HG03064 (cell line): ENCODE measurements at regions not wholly inside any gene's neighbourhood (a gene's known extent, or its start where the extent isn't known, plus 50 kb on each side); places are given as distances from the start of the nearest gene placed in this dataset.
"Not testable (repeated sequence)": the region's sequence is repeated elsewhere in the genome, so short reads cannot be mapped to it uniquely, and the experiment has no call there.

Experiments used
- ATAC-seq: cut with Tn5 transposase; IDR thresholded peaks from one replicate; pipeline ENCODE4 v1.9.1; 2021; ENCODE audit warnings: low read depth; ENCODE audit not compliant: unreplicated experiment

DNA sequence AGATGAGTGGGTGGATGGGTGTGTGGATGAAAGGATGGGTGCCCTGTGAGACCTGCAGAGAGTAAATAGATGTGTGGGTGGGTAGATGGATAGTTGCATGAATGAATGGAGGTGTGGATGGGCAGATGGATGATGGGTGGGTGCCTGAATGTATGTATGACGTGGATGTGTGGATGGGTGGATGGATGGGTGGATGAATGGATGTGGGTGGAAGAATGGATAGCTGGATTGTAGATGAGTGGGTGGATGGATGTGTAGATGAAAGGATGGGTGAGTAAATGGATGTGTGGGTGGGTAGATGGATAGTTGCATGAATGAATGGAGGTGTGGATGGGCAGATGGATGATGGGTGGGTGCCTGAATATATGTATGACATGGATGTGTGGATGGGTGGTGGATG, 374.7 kb downstream of the BRD1 start:
- ATAC-seq, result not testable (repeated sequence)

DNA sequence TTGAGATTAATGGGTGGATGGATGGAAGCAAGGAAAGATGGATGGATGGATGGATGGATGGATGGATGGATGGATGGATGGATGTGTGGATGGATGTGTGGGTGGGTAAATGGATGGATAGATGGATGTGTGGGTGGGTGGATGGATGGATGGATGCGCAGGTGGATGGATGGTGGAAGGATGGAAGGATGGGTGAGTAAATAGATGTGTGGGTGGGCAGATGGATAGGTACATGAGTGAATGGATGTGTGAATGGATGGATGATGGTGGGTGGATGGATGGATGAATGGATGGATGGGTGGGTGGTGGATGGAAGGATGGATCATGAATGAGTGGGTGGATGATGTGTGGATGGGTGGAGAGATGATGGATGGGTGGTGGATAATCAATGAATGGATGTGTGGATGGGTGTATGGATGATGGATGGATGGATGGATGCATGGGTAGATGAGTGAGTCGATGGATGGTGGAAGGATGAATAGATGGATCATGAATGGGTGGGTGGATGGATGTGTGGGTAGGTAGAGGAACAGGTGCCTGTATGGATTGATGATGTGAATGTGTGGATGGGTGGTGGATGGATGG, 375.2 kb downstream of the BRD1 start:
- ATAC-seq, result no peak

DNA sequence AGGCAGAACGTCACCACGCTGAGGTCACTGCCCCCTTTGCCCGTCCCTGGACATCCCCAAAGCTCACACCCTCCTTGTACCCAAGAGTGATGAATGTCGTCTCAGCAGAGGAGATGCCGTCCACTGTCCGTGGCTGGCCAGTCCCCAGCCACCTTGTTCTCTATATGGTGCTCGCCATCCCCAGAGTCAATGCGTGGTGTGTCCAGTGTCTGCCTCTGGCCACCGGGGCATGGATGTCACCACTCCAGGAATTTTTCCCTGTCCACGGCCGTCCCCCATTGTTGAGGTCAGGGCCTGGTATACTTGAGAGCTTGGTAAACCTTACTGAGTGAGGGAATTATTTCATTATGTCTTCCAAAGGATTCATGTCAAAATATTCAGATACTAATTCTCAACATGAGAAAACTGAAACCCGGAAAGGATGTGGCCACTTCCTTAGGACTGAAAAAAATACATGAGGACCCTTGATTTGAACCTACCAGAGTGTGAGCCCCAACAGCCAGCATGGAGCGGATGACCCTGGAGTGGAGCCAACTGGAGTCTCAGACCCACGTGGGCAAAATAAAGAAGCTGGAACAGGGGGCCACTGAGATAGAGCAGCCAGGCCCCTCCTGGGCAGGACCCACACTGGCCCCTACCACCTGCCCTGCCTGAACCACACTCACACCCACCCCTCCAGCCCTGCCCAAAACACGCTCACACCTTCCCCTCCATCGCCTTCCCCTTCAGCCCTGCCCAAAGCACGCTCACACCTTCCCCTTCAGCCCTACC, 376.4 kb downstream of the BRD1 start:
- ATAC-seq, result no peak

GRCh38 chr22:49450498-49450897, 377.2 kb downstream of the BRD1 start:
- no peak for ATAC-seq

GRCh38 chr22:49449811-49450446, 377.7 kb downstream of the BRD1 start:
- ATAC-seq, result no peak

GRCh38 chr22:49449377-49449776, 378.3 kb downstream of the BRD1 start:
- no peak for ATAC-seq

GRCh38 chr22:49448526-49448925, 379.1 kb downstream of the BRD1 start:
- ATAC-seq, result no peak

DNA sequence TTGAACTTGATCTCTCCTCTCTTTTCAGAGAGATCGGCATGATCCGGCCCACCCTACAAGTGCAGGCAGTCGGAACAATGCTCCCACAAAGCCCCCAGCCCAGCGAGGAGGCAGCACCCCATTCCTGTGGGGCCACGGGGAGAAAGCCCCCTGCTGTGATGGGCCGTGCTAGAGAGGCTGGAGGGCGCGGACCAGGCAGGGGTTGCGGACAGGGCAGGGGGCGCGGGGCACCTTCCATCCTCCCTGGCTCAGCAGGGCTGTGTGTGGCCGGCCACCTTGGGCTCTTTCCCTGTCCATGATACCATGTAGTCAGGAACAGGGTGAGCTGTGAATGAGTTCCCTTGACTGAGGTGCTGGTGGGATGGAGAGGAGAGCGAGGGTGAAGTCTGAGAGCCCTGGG, 379.8 kb downstream of the BRD1 start:
- ATAC-seq, result no peak

DNA sequence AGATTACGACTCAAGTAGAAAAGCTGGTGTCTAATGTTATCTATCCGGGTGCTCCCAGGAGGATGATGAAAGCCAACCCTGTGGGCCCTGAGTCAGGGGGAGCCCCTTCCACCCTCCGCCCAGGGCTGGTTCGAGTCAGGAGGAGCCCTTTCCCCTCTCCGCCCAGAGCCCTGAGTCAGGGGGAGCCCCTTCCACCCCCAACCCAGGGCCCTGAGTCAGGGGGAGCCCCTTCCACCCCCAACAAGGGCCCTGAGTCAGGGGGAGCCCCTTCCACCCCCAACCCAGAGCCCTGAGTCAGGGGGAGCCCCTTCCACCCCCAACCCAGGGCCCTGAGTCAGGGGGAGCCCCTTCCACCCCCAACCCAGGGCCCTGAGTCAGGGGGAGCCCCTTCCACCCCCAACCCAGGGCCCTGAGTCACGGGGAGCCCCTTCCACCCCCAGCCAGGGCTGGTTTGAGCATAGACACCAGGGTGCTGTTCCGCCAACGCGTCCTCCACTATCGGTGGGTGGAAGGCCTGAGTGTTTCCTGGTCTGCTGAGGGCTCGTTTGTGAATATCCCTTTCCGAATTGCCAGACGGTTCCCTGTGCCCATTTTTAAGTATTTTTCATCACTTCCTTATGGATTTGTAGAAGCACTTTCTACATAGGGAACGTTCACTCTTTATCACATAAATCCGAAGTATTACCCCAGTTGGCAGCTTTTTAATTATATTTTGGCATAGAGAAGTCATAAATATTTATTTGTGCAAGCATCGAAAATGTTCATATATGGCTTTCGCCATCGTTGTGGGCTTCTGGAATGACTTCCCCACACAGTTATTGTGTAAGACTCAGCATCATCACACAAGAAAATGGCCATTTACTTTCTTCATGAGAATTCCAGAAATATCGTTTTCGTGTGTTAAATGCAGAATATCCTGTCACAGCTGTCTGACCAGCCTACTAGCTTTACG, 380.6 kb downstream of the BRD1 start:
- ATAC-seq, result no peak

GRCh38 chr22:49446145-49446758, 381.4 kb downstream of the BRD1 start:
- ATAC-seq, result no peak

- no peak for ATAC-seq
These were observed 382.9 kb downstream of the BRD1 start for GRCh38 chr22:49444781-49445180.

DNA sequence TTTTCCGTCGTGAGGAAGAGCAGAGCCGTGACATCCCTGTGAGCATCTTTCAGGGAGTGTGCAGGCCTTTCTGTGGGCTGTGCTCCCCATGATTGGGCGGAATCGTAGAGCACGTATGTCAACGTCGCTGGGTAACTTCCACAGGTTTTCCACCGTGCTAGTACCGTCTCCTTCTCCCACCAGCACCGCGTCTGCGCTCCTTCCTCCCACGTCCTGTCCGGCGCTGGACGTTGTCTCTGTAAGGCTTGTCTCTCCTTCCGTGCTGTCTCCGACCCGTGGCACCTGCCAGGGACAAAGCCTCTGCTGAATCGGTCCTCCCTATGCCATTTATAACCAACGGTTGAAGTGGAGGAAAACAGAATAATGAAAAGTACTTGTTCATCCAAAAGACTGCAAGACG, 386.7 kb downstream of the BRD1 start:
- ATAC-seq, result no peak

DNA sequence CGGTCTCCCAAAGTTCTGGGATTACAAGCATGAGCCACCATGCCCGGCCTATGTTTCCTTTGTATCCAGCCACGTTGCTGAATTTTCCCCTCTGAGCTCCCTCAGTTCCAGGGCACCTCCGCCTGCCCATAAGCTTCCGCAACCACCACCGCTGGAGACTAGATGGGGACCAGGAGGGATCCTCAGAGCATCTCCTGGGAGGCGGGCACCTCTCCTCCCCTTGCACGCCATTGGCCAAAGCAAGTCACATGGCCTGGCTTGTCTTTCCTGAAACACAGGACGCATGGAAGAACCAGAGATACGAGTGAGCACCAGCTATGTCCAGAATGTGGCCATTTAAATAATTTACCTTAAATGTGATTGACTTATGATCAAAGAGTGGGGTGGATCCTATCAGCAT, 388.3 kb downstream of the BRD1 start:
- ATAC-seq, result no peak

DNA sequence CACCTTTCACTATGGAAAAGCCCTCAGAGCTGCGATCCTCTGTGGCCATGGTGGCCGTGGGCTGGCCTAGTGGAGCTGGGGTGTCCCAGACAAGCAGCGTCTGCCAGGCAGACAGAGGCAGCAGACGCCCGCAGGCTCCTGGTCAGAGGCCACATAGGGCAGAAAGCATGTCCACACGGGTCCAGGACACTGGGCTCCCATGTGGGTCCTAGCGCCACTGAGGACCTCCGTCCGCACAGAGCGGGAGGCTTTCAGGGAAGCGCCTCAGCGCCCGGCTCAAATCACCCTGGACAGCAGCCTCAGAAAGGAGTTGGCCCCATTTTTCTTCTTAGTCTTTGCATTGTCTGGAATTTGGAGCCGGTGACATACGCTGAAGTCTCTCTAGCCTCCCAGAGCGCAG, 389.7 kb downstream of the BRD1 start:
- ATAC-seq, result no peak

GRCh38 chr22:49437356-49437755, 390.3 kb downstream of the BRD1 start:
- ATAC-seq, result no peak

DNA sequence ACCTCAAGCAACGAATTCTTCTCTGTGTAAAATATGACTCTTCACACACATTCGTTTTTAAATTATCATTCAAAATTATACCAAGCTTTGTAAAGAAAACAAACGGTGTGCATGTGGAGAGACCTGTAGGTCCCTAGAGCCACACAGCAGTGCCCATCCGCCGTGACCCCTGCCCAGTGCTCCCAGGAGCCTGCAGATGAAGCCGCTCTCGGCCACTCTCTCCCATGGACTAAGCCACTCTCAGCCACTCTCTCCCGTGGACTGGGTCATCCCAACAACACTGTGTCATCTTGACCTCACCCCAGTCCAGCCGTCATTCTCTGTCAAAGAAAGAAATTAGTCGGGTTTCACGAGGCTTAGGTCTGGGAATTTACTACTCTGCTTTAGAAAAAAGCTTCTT, 391.6 kb downstream of the BRD1 start:
- ATAC-seq, result no peak

DNA sequence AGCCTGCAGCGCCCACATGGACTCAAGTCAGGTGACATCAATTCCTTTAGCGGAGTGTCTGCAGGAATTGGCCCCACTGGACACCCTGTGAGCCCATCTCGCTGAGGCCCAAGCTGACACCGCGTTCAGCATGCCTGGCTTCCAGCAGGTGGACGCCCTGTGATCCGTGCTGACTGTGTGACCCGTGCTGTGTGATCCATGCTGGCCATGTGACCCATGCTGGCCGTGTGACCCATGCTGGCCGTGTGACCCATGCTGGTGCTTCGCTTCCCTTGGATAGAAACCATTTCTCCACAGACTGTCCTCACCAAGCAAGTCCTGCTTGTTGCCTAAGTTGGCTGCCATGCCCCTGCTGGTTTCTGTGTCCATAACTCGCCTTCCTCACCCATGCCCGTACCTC, 392.1 kb downstream of the BRD1 start:
- no peak for ATAC-seq

DNA sequence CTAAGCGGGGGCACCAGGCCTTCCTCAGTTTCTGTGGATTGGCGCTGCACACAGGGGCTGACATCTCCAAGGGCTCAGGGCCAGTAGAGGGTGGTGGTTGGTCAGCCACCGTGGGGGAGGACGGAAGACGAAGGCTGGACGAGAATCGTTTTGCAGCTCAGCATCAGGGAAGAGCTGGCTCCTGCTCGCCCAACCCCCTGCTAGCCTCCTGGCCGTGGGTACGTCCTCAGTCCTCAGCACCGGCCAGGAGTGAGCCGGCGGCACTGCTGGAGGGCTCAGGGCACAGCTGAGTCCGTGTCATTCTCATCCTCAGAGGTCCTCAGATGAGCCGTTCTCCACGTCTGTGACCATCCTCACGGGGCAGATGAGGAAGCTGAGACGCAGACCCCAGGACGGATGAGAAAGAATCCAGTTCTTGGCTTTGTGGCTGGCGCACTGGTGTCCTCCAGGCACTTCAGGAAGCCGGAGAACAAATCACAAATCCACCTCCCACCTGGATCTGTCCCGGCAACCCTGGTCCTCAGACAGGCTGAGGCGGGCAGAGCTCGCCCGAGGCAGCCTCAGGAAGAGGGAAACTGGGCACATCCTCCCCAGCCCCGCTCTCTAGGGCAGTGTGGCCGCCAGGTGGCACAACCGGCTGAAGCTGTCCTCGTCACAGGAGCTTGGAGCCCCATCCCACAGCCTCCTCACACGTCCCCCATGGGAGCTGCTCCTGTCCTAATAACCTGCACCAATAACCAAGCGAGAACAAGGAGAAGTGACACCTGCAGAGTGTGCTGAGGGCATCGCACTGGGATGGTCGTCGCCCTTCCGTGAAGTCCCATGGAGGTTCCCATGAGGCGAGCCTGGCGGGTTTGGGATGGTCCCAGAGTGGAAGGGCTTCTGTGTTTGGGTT, 393.7 kb downstream of the BRD1 start:
- ATAC-seq, result no peak

DNA sequence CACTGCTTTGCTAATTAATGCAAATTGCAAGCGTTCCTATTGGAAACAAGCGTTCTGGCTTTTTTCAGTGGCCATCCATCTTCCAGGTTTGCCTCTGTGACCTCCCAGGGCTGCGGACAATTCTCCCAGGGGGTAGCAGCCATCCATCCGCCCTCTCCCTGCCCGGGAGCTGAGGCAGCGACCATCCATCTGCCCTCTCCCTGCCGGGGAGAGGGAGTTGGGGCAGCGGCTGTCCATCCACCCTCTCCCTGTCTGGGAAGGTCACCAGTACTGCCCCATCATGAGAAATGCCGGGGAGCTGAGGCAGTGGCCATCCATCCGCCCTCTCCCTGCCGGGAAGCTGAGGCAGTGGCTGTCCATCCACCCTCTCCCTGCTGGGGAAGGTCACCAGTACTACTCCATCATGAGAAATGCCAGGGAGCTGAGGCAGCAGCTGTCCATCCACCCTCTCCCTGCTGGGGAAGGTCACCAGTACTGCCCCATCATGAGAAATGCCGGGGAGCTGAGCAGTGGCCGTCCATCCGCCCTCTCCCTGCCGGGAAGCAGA, 394.7 kb downstream of the BRD1 start:
- ATAC-seq, result no peak
